ENCODE measurements at regions not wholly inside any gene's neighbourhood (a gene's known extent, or its start where the extent isn't known, plus 50 kb on each side); places are given as distances from the start of the nearest gene placed in this dataset.

- H3K9me3 Mint-ChIP-seq = no peaks in the 10 kb centered on the region; a peak in 2 of 5 replicates
- Histone ChIP-seq H3K9me3 (ENCODE audit: control insufficient read depth, low read depth, low read length) (no peaks in the 10 kb centered on the region), H3K56ac (ENCODE audit: insufficient read length, low read depth, low read length) (no peak overlapping the region), H3K23me2 (ENCODE audit: insufficient read length, low read depth, low read length, poor library complexity, severe bottlenecking) (no peaks in the 10 kb centered on the region), H2BK5ac (ENCODE audit: insufficient read length, low read length) (no peak overlapping the region), H3K4ac (ENCODE audit: low read depth, low read length) (no peak overlapping the region), H3K27me3 (ENCODE audit: insufficient read depth, low read length) (no peaks in the 10 kb centered on the region), H4K5ac (ENCODE audit: insufficient read length, low read depth, low read length) (no peak overlapping the region), H3K79me2 (ENCODE audit: insufficient read depth, low read length) (no peaks in the 10 kb centered on the region), H4K91ac (ENCODE audit: insufficient read length, low read depth, low read length) (no peak overlapping the region), H3K27ac (ENCODE audit: insufficient read length, low read depth, low read length) (no peak overlapping the region), H3K79me1 (ENCODE audit: insufficient read depth, low read depth, low read length, poor library complexity, severe bottlenecking) (no peaks in the 10 kb centered on the region), H3K23ac (ENCODE audit: insufficient read length, low read depth, low read length) (no peak overlapping the region), H2BK12ac (ENCODE audit: insufficient read length, low read depth, low read length) (no peak overlapping the region), H3K4me2 (ENCODE audit: insufficient read depth, insufficient read length, low read length) (no peak overlapping the region), H3K4me1 (ENCODE audit: insufficient read depth, low read length) (no peaks in the 10 kb centered on the region; the same call in 1 of the 2 replicates), H2BK15ac (ENCODE audit: low read depth, low read length) (no peak overlapping the region), H2BK120ac (ENCODE audit: low read depth, low read length, poor library complexity, severe bottlenecking) (no peak overlapping the region), H3K18ac (ENCODE audit: insufficient read length, low read depth, low read length) (peak overlapping the region; percentile 45), H2AFZ (ENCODE audit: low read length) (no peak overlapping the region), H4K8ac (replicated peaks; ENCODE audit: insufficient read length, low read depth, low read length) (no peak overlapping the region), H2BK20ac (ENCODE audit: low read depth, low read length, poor library complexity, severe bottlenecking) (no peak overlapping the region), H3K9ac (ENCODE audit: extremely low read depth, insufficient read length, low read length) (no peak overlapping the region), H3K14ac (ENCODE audit: insufficient read depth, low read length) (no peak overlapping the region; the same call in 1 of the 2 replicates), H2AK5ac (ENCODE audit: insufficient read length, low read length) (no peak overlapping the region), H3T11ph (ENCODE audit: low read length) (no peak overlapping the region), H4K20me1 (ENCODE audit: control insufficient read depth, insufficient read depth, insufficient read length) (no peaks in the 10 kb centered on the region)
- no peaks in the 10 kb centered on the region for H3K27me3 Mint-ChIP-seq (ENCODE audit: low read depth)
- WGBS (ENCODE audit: extremely low coverage, insufficient read length, low lambda C conversion rate) = no CpG with 5 or more reads among the region's 15 CpGs
- H3K4me1 Mint-ChIP-seq = peaks cover 18 to 21% of the 10 kb centered on the region in 2 experiments
- H3K4me3 Mint-ChIP-seq = no peak overlapping the region
- H3K36me3 Mint-ChIP-seq (ENCODE audit: insufficient read depth in 1 of 3, low read depth in 3 of 3) = peaks cover 7 to 31% (median 13%) of the 10 kb centered on the region in 3 experiments; a peak in 6 of 7 replicates
- no peak for DNase-seq
- TF ChIP-seq CTCF (conservative IDR thresholded peaks at IDR 0.05) = no peak
- H3K27ac Mint-ChIP-seq = peak overlapping the region in 1 of 3 experiments; percentile 85; a peak in 2 of 7 replicates
These were observed 174.0 kb downstream of the KATNIP start for GRCh38 chr16:27723711-27724481.
